ENCODE measurements at regions not wholly inside any gene's neighbourhood (a gene's known extent, or its start where the extent isn't known, plus 50 kb on each side); places are given as distances from the start of the nearest gene placed in this dataset.
"Not testable (repeated sequence)": the region's sequence is repeated elsewhere in the genome, so short reads cannot be mapped to it uniquely, and the experiment has no call there.

- no peaks in the 10 kb centered on the region for H3K36me3 Mint-ChIP-seq
Measured at GRCh38 chr2:16725549-16725948, 59.9 kb upstream of the CYRIA start.

GRCh38 chr2:16722677-16723076 lies 57.0 kb upstream of the CYRIA start:
- Mint-ChIP-seq H3K4me3 (no peak overlapping the region), H3K36me3 (no peaks in the 10 kb centered on the region), H3K27ac (no peak overlapping the region), H3K9me3 (no peaks in the 10 kb centered on the region), H3K27me3 (ENCODE audit: insufficient read depth, low read depth) (peaks cover 5% of the 10 kb centered on the region), H3K4me1 (peaks cover 7% of the 10 kb centered on the region)
- no peaks in the 10 kb centered on the region for H3F3A ChIP-seq (ENCODE audit: low read depth)
- H3K36me3 ChIP-seq: no peaks in the 10 kb centered on the region
- TF ChIP-seq CTCF (IDR thresholded peaks at IDR 0.05) (peak; percentile 25), EZH2 (IDR thresholded peaks at IDR 0.05) (no peak)
- no peak overlapping the region for H2AFZ ChIP-seq (replicated peaks)
- H3K79me2 ChIP-seq (ENCODE audit: low read depth): no peaks in the 10 kb centered on the region
- H3K4me1 ChIP-seq: peaks cover 13% of the 10 kb centered on the region
- H3K27ac ChIP-seq: no peak overlapping the region
- H3K4me3 ChIP-seq: no peak overlapping the region
- H3K9me3 ChIP-seq (ENCODE audit: low read depth): no peaks in the 10 kb centered on the region
- no peaks in the 10 kb centered on the region for H4K20me1 ChIP-seq (ENCODE audit: low read depth)
- H3K4me2 ChIP-seq: no peak overlapping the region
- H3K27me3 ChIP-seq: no peaks in the 10 kb centered on the region
- no peak overlapping the region for H3K9ac ChIP-seq
- DNase-seq (ENCODE audit: low spot score): peak; percentile 12

More at GRCh38 chr2:16725549-16725948, 59.9 kb upstream of the CYRIA start:
- H3K79me2 ChIP-seq (ENCODE audit: low read depth): no peaks in the 10 kb centered on the region
- Mint-ChIP-seq H3K4me1 (peaks cover 7% of the 10 kb centered on the region), H3K4me3 (no peak overlapping the region), H3K27ac (no peak overlapping the region), H3K27me3 (ENCODE audit: insufficient read depth, low read depth) (peaks cover 3% of the 10 kb centered on the region), H3K9me3 (no peaks in the 10 kb centered on the region)
- H3F3A ChIP-seq (ENCODE audit: low read depth): no peaks in the 10 kb centered on the region
- no peaks in the 10 kb centered on the region for H3K9me3 ChIP-seq (ENCODE audit: low read depth)
- TF ChIP-seq EZH2phosphoT487 (IDR thresholded peaks at IDR 0.05): no peak
- no peak for TF ChIP-seq CTCF (IDR thresholded peaks at IDR 0.05)
- TF ChIP-seq EZH2 (IDR thresholded peaks at IDR 0.05): no peak
- H3K4me2 ChIP-seq: no peak overlapping the region
- no peak overlapping the region for H3K9ac ChIP-seq
- H3K36me3 ChIP-seq: no peaks in the 10 kb centered on the region
- no peaks in the 10 kb centered on the region for H4K20me1 ChIP-seq (ENCODE audit: low read depth)
- no peak overlapping the region for H2AFZ ChIP-seq (replicated peaks)
- no peak for DNase-seq (ENCODE audit: low spot score)
- peaks cover 13% of the 10 kb centered on the region for H3K4me1 ChIP-seq
- no peaks in the 10 kb centered on the region for H3K27me3 ChIP-seq
- no peak overlapping the region for H3K27ac ChIP-seq
- H3K4me3 ChIP-seq: no peak overlapping the region

GRCh38 chr2:16722126-16722525 lies 56.5 kb upstream of the CYRIA start:
- H3K4me1 Mint-ChIP-seq: peaks cover 7% of the 10 kb centered on the region
- H3K27ac Mint-ChIP-seq: no peak overlapping the region
- Histone ChIP-seq H3K4me3 (no peak overlapping the region), H3K36me3 (no peaks in the 10 kb centered on the region), H3K9me3 (ENCODE audit: low read depth) (no peaks in the 10 kb centered on the region), H4K20me1 (ENCODE audit: low read depth) (no peaks in the 10 kb centered on the region), H3K27ac (no peak overlapping the region), H3K79me2 (ENCODE audit: low read depth) (no peaks in the 10 kb centered on the region), H3K4me1 (peaks cover 13% of the 10 kb centered on the region), H3K27me3 (no peaks in the 10 kb centered on the region), H3F3A (ENCODE audit: low read depth) (no peaks in the 10 kb centered on the region), H2AFZ (replicated peaks) (no peak overlapping the region), H3K9ac (no peak overlapping the region), H3K4me2 (no peak overlapping the region)
- no peak overlapping the region for H3K4me3 Mint-ChIP-seq
- H3K9me3 Mint-ChIP-seq: no peaks in the 10 kb centered on the region
- no peaks in the 10 kb centered on the region for H3K36me3 Mint-ChIP-seq
- no peak for DNase-seq (ENCODE audit: low spot score)
- TF ChIP-seq CTCF (IDR thresholded peaks at IDR 0.05): no peak
- TF ChIP-seq EZH2 (IDR thresholded peaks at IDR 0.05): no peak
- TF ChIP-seq EZH2phosphoT487 (IDR thresholded peaks at IDR 0.05): no peak
- H3K27me3 Mint-ChIP-seq (ENCODE audit: insufficient read depth, low read depth): peaks cover 7% of the 10 kb centered on the region

- peaks cover 13% of the 10 kb centered on the region for H3K4me1 ChIP-seq
- not testable (repeated sequence) for H3F3A ChIP-seq (ENCODE audit: low read depth); H3K36me3 Mint-ChIP-seq; H3K4me3 Mint-ChIP-seq; H3K27ac Mint-ChIP-seq; H3K4me3 ChIP-seq; H3K9me3 ChIP-seq (ENCODE audit: low read depth); H3K9me3 Mint-ChIP-seq; H2AFZ ChIP-seq (replicated peaks); H3K9ac ChIP-seq; H3K36me3 ChIP-seq; H3K4me1 Mint-ChIP-seq; H3K27me3 ChIP-seq; DNase-seq (ENCODE audit: low spot score); H3K27ac ChIP-seq; H4K20me1 ChIP-seq (ENCODE audit: low read depth); H3K4me2 ChIP-seq; H3K27me3 Mint-ChIP-seq (ENCODE audit: insufficient read depth, low read depth); H3K79me2 ChIP-seq (ENCODE audit: low read depth)
Measured at GRCh38 chr2:16721529-16721928, 55.9 kb upstream of the CYRIA start.

- H3K36me3 ChIP-seq; H3K36me3 Mint-ChIP-seq; H3K4me1 Mint-ChIP-seq; DNase-seq (ENCODE audit: low spot score); H4K20me1 ChIP-seq (ENCODE audit: low read depth); H3K4me3 Mint-ChIP-seq; H3K9me3 ChIP-seq (ENCODE audit: low read depth); H3K79me2 ChIP-seq (ENCODE audit: low read depth); H3K9me3 Mint-ChIP-seq; H3K27ac ChIP-seq; H3K27me3 ChIP-seq; H3K4me2 ChIP-seq; H3K4me3 ChIP-seq; H3K9ac ChIP-seq; H3K27me3 Mint-ChIP-seq (ENCODE audit: insufficient read depth, low read depth); H2AFZ ChIP-seq (replicated peaks); H3F3A ChIP-seq (ENCODE audit: low read depth); H3K27ac Mint-ChIP-seq: not testable (repeated sequence)
- peaks cover 13% of the 10 kb centered on the region for H3K4me1 ChIP-seq
Measured at GRCh38 chr2:16720737-16721136, 55.1 kb upstream of the CYRIA start.

Measured in neural progenitor cell (in vitro differentiated cells).